ENCODE measurements at regions not wholly inside any gene's neighbourhood (a gene's known extent, or its start where the extent isn't known, plus 50 kb on each side); places are given as distances from the start of the nearest gene placed in this dataset.

- TF ChIP-seq CTCF (IDR thresholded peaks at IDR 0.05): no peak
- TF ChIP-seq POLR2AphosphoS5 (IDR thresholded peaks at IDR 0.05): no peak
Measured at GRCh38 chr4:64814616-64815015, 405.4 kb upstream of the TECRL start.

Data from breast epithelium (tissue), 3 donors.